Endothelial cell of umbilical vein (primary cell): ENCODE measurements at regions not wholly inside any gene's neighbourhood (a gene's known extent, or its start where the extent isn't known, plus 50 kb on each side); places are given as distances from the start of the nearest gene placed in this dataset.

Source experiments
- BruUV-seq: library from RNA; stranded (reverse); fragments of 400-500 nt; replicated peaks from 2 replicates; lab custom pipeline; 2021; lab: Mats Ljungman, UMichigan
- CTCF ChIA-PET: fragments of 300-600, 350-600 bp; sonication (Branson Sonifier 250); formaldehyde crosslinking; loops from one replicate; lab custom pipeline; 2021; ENCODE audit warnings: antibody characterized with exemption, inconsistent platforms; lab: Charles Lee
- POLR2A ChIA-PET: fragments of 300-600, 350-600 bp; sonication (Branson Sonifier 250); formaldehyde crosslinking; loops from one replicate; lab custom pipeline; 2021; ENCODE audit warnings: antibody characterized with exemption, inconsistent platforms; lab: Charles Lee
- DNase-seq: peaks from one replicate; pipeline ENCODE4 v3.0.0-alpha.2; 2011; ENCODE audit warnings: low read depth, low spot score
- FAIRE-seq: peaks from 2 replicates; lab custom pipeline; 2011; peaks lifted over from hg19 to GRCh38; lab: Jason Lieb, UNC
- H2AFZ ChIP-seq: 2 replicates; pipeline ENCODE4 v1.6.0; 2012; ENCODE audit warnings: low read depth, low read length, control low read depth, inconsistent platforms
- H3K27ac ChIP-seq: 2 replicates; pipeline ENCODE4 v1.5.1; 2011; ENCODE audit warnings: low read depth, mild to moderate bottlenecking, control low read depth, low read length, moderate library complexity; ENCODE audit not compliant: insufficient read depth
- H3K27me3 ChIP-seq, 2 experiments: 2 replicates each; pipeline versions ENCODE4 v1.6.0 to v1.6.1; 2011; ENCODE audit warnings: low read length in 2 of 2, mixed read lengths in 1 of 2; ENCODE audit not compliant: control insufficient read depth in 2 of 2, insufficient read depth in 2 of 2
- H3K36me3 ChIP-seq, 2 experiments: 2 replicates in 1 of 2; 3 replicates in 1 of 2; pipeline ENCODE4 v1.5.1; 2011; ENCODE audit warnings: low read length in 2 of 2, mild to moderate bottlenecking in 1 of 2, moderate library complexity in 1 of 2; ENCODE audit not compliant: control insufficient read depth in 2 of 2, insufficient read depth in 2 of 2; ENCODE audit errors: extremely low read depth in 1 of 2
- H3K4me1 ChIP-seq: 3 replicates; pipeline ENCODE4 v1.5.1; 2011; ENCODE audit warnings: mild to moderate bottlenecking, low read length; ENCODE audit not compliant: control insufficient read depth, insufficient read depth; ENCODE audit errors: extremely low read depth
- H3K4me2 ChIP-seq: 2 replicates; pipeline ENCODE4 v1.6.1; 2011; ENCODE audit warnings: low read length, control low read depth, mixed read lengths; ENCODE audit not compliant: insufficient read depth
- H3K4me3 ChIP-seq, 3 experiments: fragments of 200-600 bp in 1 of 3; sonication (generic), shearing (Covaris generic) in 1 of 3; replicated peaks in 1 of 3; 2 replicates each; pipeline ENCODE4 v1.5.1; 2011 to 2016; ENCODE audit warnings: control low read depth in 3 of 3, low read length in 3 of 3, mild to moderate bottlenecking in 2 of 3, inconsistent platforms in 1 of 3, low read depth in 1 of 3, moderate library complexity in 1 of 3; ENCODE audit not compliant: insufficient read depth in 1 of 3
- H3K79me2 ChIP-seq: 2 replicates; pipeline ENCODE4 v1.6.0; 2012; ENCODE audit warnings: low read length, inconsistent platforms; ENCODE audit not compliant: control insufficient read depth, insufficient read depth
- H3K9ac ChIP-seq: replicated peaks from 2 replicates; pipeline ENCODE3; 2011; ENCODE audit warnings: low read length, control low read depth; ENCODE audit not compliant: insufficient read depth; ENCODE audit errors: extremely low read depth
- H3K9me1 ChIP-seq: replicated peaks from 3 replicates; pipeline ENCODE4 v1.6.0; 2011; ENCODE audit warnings: mild to moderate bottlenecking, low read length; ENCODE audit not compliant: control insufficient read depth, insufficient read depth; ENCODE audit errors: extremely low read depth
- H3K9me3 ChIP-seq: replicated peaks from 2 replicates; pipeline ENCODE4 v1.5.1; 2012; ENCODE audit warnings: low read length, inconsistent platforms; ENCODE audit not compliant: control insufficient read depth, insufficient read depth
- H4K20me1 ChIP-seq: replicated peaks from 2 replicates; pipeline ENCODE3; 2011; ENCODE audit warnings: mild to moderate bottlenecking, low read length; ENCODE audit not compliant: control insufficient read depth, insufficient read depth; ENCODE audit errors: extremely low read depth
- CTCF ChIP-seq, 2 donors: IDR thresholded peaks; 1 replicate in 1 of 2; 2 replicates in 1 of 2; pipeline ENCODE4 v1.5.1; 2011; ENCODE audit warnings: low read length in 2 of 2, mild to moderate bottlenecking in 2 of 2, moderate library complexity in 2 of 2, control low read depth in 1 of 2, inconsistent platforms in 1 of 2, low read depth in 1 of 2; ENCODE audit not compliant: insufficient read depth in 1 of 2; ENCODE audit errors: extremely low read depth in 1 of 2
- EZH2 ChIP-seq: IDR thresholded peaks from 2 replicates; pipeline ENCODE4 v1.6.1; 2012; ENCODE audit warnings: borderline replicate concordance, low read depth, mild to moderate bottlenecking, moderate library complexity, low read length, inconsistent platforms; ENCODE audit not compliant: severe bottlenecking
- FOS ChIP-seq: IDR thresholded peaks from 2 replicates; pipeline ENCODE4 v1.6.1; 2011; ENCODE audit warnings: mild to moderate bottlenecking, low read length, moderate library complexity, borderline replicate concordance; ENCODE audit not compliant: insufficient read depth
- GATA2 ChIP-seq: IDR thresholded peaks from 2 replicates; pipeline ENCODE4 v1.7.0; 2011; ENCODE audit warnings: low read depth, mild to moderate bottlenecking, moderate library complexity, mixed read lengths, low read length; ENCODE audit not compliant: insufficient read length, insufficient read depth
- JUN ChIP-seq: IDR thresholded peaks from 2 replicates; pipeline ENCODE4 v1.6.1; 2011; ENCODE audit warnings: borderline replicate concordance, low read depth; ENCODE audit not compliant: insufficient read length, insufficient read depth
- MAX ChIP-seq: IDR thresholded peaks from 2 replicates; pipeline ENCODE4 v1.6.1; 2011; ENCODE audit not compliant: insufficient read depth, insufficient read length
- MYC ChIP-seq: IDR thresholded peaks from one replicate; pipeline ENCODE4 v1.6.1; 2011; ENCODE audit warnings: mild to moderate bottlenecking, low read depth, low read length
- POLR2A ChIP-seq: IDR thresholded peaks from 2 replicates; pipeline ENCODE4 v1.6.1; 2012; ENCODE audit warnings: low read depth, mild to moderate bottlenecking, control low read depth, low read length
- POLR2AphosphoS5 ChIP-seq: IDR thresholded peaks from 2 replicates; pipeline ENCODE4 v1.6.1; 2012; ENCODE audit warnings: low read depth, mild to moderate bottlenecking, control low read depth, low read length, moderate library complexity; ENCODE audit not compliant: insufficient read depth
- dilution Hi-C: fragments of 300-500 bp; cut with MboI; formaldehyde crosslinking; loops from one replicate; pipeline ENCODE4 v1.15.0; 2019; ENCODE audit warnings: low sequenced_read_pairs; ENCODE audit not compliant: extremely low pct_ligation_motif_present
- intact Hi-C: fragments of 100-400 bp; cut with micrococcal nuclease; formaldehyde crosslinking; loops from one replicate; pipeline ENCODE4 v1.10.0; 2022

- Histone ChIP-seq H3K27ac (peak overlapping the region; percentile 52), H3K36me3 (no peaks in the 10 kb centered on the region), H3K79me2 (no peaks in the 10 kb centered on the region), H3K4me3 (no peak overlapping the region), H3K9me3 (no peaks in the 10 kb centered on the region), H3K4me1 (peaks cover 19% of the 10 kb centered on the region), H3K9me1 (no peaks in the 10 kb centered on the region), H2AFZ (no peak overlapping the region), H3K4me2 (no peak overlapping the region), H3K9ac (no peak overlapping the region), H4K20me1 (no peaks in the 10 kb centered on the region), H3K27me3 (no peaks in the 10 kb centered on the region)
- ChIA-PET POLR2A (no interaction called here), CTCF (interaction anchor here (1.0 to 1.7 kb wide), 4 partner anchors 18 to 93 kb away, joined by 3 to 6 read pairs (median 4); no protein-coding TSS in a partner anchor)
- BruUV-seq: no TSS peak
- intact Hi-C loops: loop anchor here (2.0 to 10.0 kb wide), 2 partner anchors 47 to 155 kb away; partner anchors contain the start of gene EEA1
- TF ChIP-seq EZH2 (no peak), MAX (no peak), POLR2AphosphoS5 (no peak), JUN (no peak)
- dilution Hi-C loops: no loop called here
- FAIRE-seq: no peak
- no peak for DNase-seq
Measured at GRCh38 chr12:93079976-93080375, 150.9 kb upstream of the EEA1 start.

- Histone ChIP-seq H3K4me2 (no peak overlapping the region), H2AFZ (no peak overlapping the region), H3K4me3 (no peak overlapping the region), H3K27ac (peak overlapping the region; percentile 52), H3K36me3 (no peaks in the 10 kb centered on the region), H3K9ac (peak overlapping the region; percentile 19), H3K4me1 (peaks cover 19% of the 10 kb centered on the region), H3K9me1 (no peaks in the 10 kb centered on the region), H4K20me1 (no peaks in the 10 kb centered on the region), H3K79me2 (no peaks in the 10 kb centered on the region), H3K9me3 (no peaks in the 10 kb centered on the region), H3K27me3 (no peaks in the 10 kb centered on the region)
- DNase-seq (peak; percentile 12), FAIRE-seq (no peak)
- no TSS peak for BruUV-seq
- CTCF ChIA-PET: interaction anchor here (1.0 to 1.7 kb wide), 5 partner anchors 17 to 300 kb away, joined by 3 to 6 read pairs (median 4); no protein-coding TSS in a partner anchor
- POLR2A ChIA-PET: no interaction called here
- intact Hi-C loops: loop anchor here (2.0 to 10.0 kb wide), 2 partner anchors 48 to 156 kb away; partner anchors contain the start of gene EEA1
- no peak for TF ChIP-seq GATA2
- no peak for TF ChIP-seq FOS
- TF ChIP-seq MYC: no peak
- no peak for TF ChIP-seq MAX
- TF ChIP-seq CTCF (IDR thresholded peaks at IDR 0.05; ENCODE audit: extremely low read depth in 1 of 2, insufficient read depth in 1 of 2, low read depth in 1 of 2, low read length in 2 of 2): no peak
- TF ChIP-seq JUN: no peak
- TF ChIP-seq POLR2A: no peak
- no peak for TF ChIP-seq EZH2
- no peak for TF ChIP-seq POLR2AphosphoS5
- dilution Hi-C loops: no loop called here
Measured at GRCh38 chr12:93080452-93080851, 151.4 kb upstream of the EEA1 start.
